PC-3 (cell line): ENCODE measurements at regions not wholly inside any gene's neighbourhood (a gene's known extent, or its start where the extent isn't known, plus 50 kb on each side); places are given as distances from the start of the nearest gene placed in this dataset.
A peak's percentile ranks its signal among the peaks of the same experiment; 100 is the strongest.

Experiments
- ATAC-seq: fragments of 200-7000 bp; cut with Tn5 transposase; 2 replicates; pipeline ENCODE4 v1.9.1; 2020; ENCODE audit warnings: mild to moderate bottlenecking, moderate library complexity
- BruUV-seq: library from RNA; stranded (reverse); fragments of 400-500 nt; replicated peaks from 2 replicates; lab custom pipeline; 2021; lab: Mats Ljungman, UMichigan
- CTCF ChIA-PET: fragments of 300-600 bp; sonication (Branson Sonifier 250); formaldehyde crosslinking; loops from one replicate; lab custom pipeline; 2022; ENCODE audit warnings: antibody characterized with exemption; lab: Charles Lee
- POLR2A ChIA-PET: fragments of 300-600 bp; sonication (Branson Sonifier 250); formaldehyde crosslinking; loops from one replicate; lab custom pipeline; 2022; ENCODE audit warnings: antibody characterized with exemption; ENCODE audit not compliant: unreplicated experiment; lab: Charles Lee
- DNase-seq: peaks from one replicate; pipeline ENCODE4 v3.0.0-alpha.2; 2015
- H2AFZ ChIP-seq: fragments of 300-600 bp; sonication (generic); 2 replicates; pipeline ENCODE4 v1.6.0; 2016; ENCODE audit warnings: antibody characterized with exemption, low read length
- H3F3A ChIP-seq: fragments of 300-600 bp; sonication (generic); one replicate; pipeline ENCODE4 v1.6.0; 2017; ENCODE audit warnings: antibody characterized with exemption, low read length, control low read depth, mild to moderate bottlenecking; ENCODE audit not compliant: unreplicated experiment
- H3K27ac ChIP-seq: fragments of 300-600 bp; sonication (generic); 2 replicates; pipeline ENCODE4 v1.5.1; 2016; ENCODE audit warnings: mild to moderate bottlenecking, low read length
- H3K27me3 ChIP-seq: fragments of 300-600 bp; sonication (generic); 2 replicates; pipeline ENCODE4 v1.6.1; 2016; ENCODE audit warnings: low read length, mixed read lengths
- H3K36me3 ChIP-seq: fragments of 300-600 bp; sonication (generic); 2 replicates; pipeline ENCODE4 v1.6.1; 2016; ENCODE audit warnings: low read depth, mixed run types, low read length, mixed read lengths
- H3K4me1 ChIP-seq: fragments of 300-600 bp; sonication (generic); 2 replicates; pipeline ENCODE4 v1.5.1; 2016; ENCODE audit warnings: low read length; ENCODE audit not compliant: insufficient read depth
- H3K4me2 ChIP-seq: fragments of 300-600 bp; sonication (generic); 2 replicates; pipeline ENCODE4 v1.6.0; 2016; ENCODE audit warnings: low read length
- H3K4me3 ChIP-seq: fragments of 300-600 bp; sonication (generic); 2 replicates; pipeline ENCODE4 v1.5.1; 2016; ENCODE audit warnings: mild to moderate bottlenecking, low read length, mixed read lengths
- H3K79me2 ChIP-seq: fragments of 300-600 bp; sonication (generic); 2 replicates; pipeline ENCODE4 v1.6.1; 2017; ENCODE audit warnings: low read length, mixed read lengths
- H3K9ac ChIP-seq: fragments of 300-600 bp; sonication (generic); 2 replicates; pipeline ENCODE4 v1.6.0; 2016; ENCODE audit warnings: mild to moderate bottlenecking, low read length
- H3K9me2 ChIP-seq: fragments of 300-600 bp; sonication (generic); replicated peaks from 2 replicates; pipeline ENCODE4 v1.6.1; 2016; ENCODE audit warnings: mixed run types, low read length, mixed read lengths
- H3K9me3 ChIP-seq: fragments of 300-600 bp; sonication (generic); 2 replicates; pipeline ENCODE4 v1.6.1; 2016; ENCODE audit warnings: low read length, mixed read lengths
- H4K20me1 ChIP-seq: fragments of 300-600 bp; sonication (generic); 2 replicates; pipeline ENCODE4 v1.6.1; 2016; ENCODE audit warnings: low read length, mixed read lengths
- CTCF ChIP-seq: fragments of 300-600 bp; sonication (generic); conservative IDR thresholded peaks from 2 replicates; pipeline ENCODE4 v1.5.1; 2017; ENCODE audit warnings: antibody characterized with exemption, low read depth, mild to moderate bottlenecking, low read length
- EZH2 ChIP-seq: fragments of 300-600 bp; sonication (generic); IDR thresholded peaks from one replicate; pipeline ENCODE4 v1.6.1; 2017; ENCODE audit warnings: antibody characterized with exemption, mild to moderate bottlenecking, low read length; ENCODE audit not compliant: unreplicated experiment
- EZH2phosphoT487 ChIP-seq: fragments of 300-600 bp; sonication (generic); IDR thresholded peaks from 2 replicates; pipeline ENCODE4 v1.6.1; 2018; ENCODE audit warnings: mild to moderate bottlenecking, antibody characterized with exemption, low read length, borderline replicate concordance
- intact Hi-C: fragments of 100-400 bp; cut with micrococcal nuclease; formaldehyde crosslinking; loops from 2 replicates; pipeline ENCODE4 v1.9.0; 2023

GRCh38 chr21:24714646-24715200 lies 892.6 kb downstream of the MRPL39 start:
- Histone ChIP-seq H3K36me3 (no peaks in the 10 kb centered on the region), H3K4me1 (no peaks in the 10 kb centered on the region), H3K9me3 (no peaks in the 10 kb centered on the region), H3F3A (no peaks in the 10 kb centered on the region), H4K20me1 (no peaks in the 10 kb centered on the region), H3K79me2 (no peaks in the 10 kb centered on the region), H3K4me3 (no peak overlapping the region), H3K27me3 (no peaks in the 10 kb centered on the region), H3K27ac (no peak overlapping the region), H3K9me2 (no peaks in the 10 kb centered on the region), H3K4me2 (no peak overlapping the region), H3K9ac (no peak overlapping the region), H2AFZ (no peak overlapping the region)
- no TSS peak for BruUV-seq
- TF ChIP-seq CTCF = no peak
- no peak for TF ChIP-seq EZH2
- no peak for TF ChIP-seq EZH2phosphoT487
- CTCF ChIA-PET = no interaction called here
- intact Hi-C loops = no loop called here
- DNase-seq (no peak), ATAC-seq (no peak)
- POLR2A ChIA-PET = no interaction called here

GRCh38 chr21:24705201-24705600 lies 902.1 kb downstream of the MRPL39 start:
- peaks cover 3% of the 10 kb centered on the region; the same call in 1 of the 2 replicates for H3K9me3 ChIP-seq
- no peaks in the 10 kb centered on the region for H3K36me3 ChIP-seq
- no peaks in the 10 kb centered on the region for H3K9me2 ChIP-seq
- no peak for DNase-seq
- no peak overlapping the region for H3K4me3 ChIP-seq
- no peaks in the 10 kb centered on the region for H3F3A ChIP-seq
- no peak for TF ChIP-seq EZH2
- TF ChIP-seq CTCF = no peak
- H3K27ac ChIP-seq = no peak overlapping the region
- no peak overlapping the region for H3K9ac ChIP-seq
- no peaks in the 10 kb centered on the region for H3K4me1 ChIP-seq
- no peak overlapping the region for H3K4me2 ChIP-seq
- CTCF ChIA-PET = no interaction called here
- no peaks in the 10 kb centered on the region for H3K79me2 ChIP-seq
- POLR2A ChIA-PET = interaction anchor here (0.6 kb wide), 1 partner anchor 17 kb away, joined by 4 read pairs; no protein-coding TSS in a partner anchor
- H4K20me1 ChIP-seq = no peaks in the 10 kb centered on the region
- no peak for ATAC-seq
- no TSS peak for BruUV-seq
- no peak overlapping the region for H2AFZ ChIP-seq
- H3K27me3 ChIP-seq = no peaks in the 10 kb centered on the region
- intact Hi-C loops = loop anchor here (10.0 kb wide), 1 partner anchor 140 kb away; no protein-coding TSS in a partner anchor

GRCh38 chr21:24693779-24694178 lies 913.5 kb downstream of the MRPL39 start:
- Histone ChIP-seq H4K20me1 (no peaks in the 10 kb centered on the region), H3K27me3 (no peaks in the 10 kb centered on the region), H3K27ac (no peak overlapping the region), H3K4me2 (peak overlapping the region; percentile 70), H3K4me1 (no peaks in the 10 kb centered on the region), H2AFZ (peak overlapping the region; percentile 69), H3K79me2 (no peaks in the 10 kb centered on the region), H3K9ac (no peak overlapping the region), H3F3A (no peaks in the 10 kb centered on the region), H3K9me3 (no peaks in the 10 kb centered on the region), H3K9me2 (no peaks in the 10 kb centered on the region), H3K4me3 (peak overlapping the region; percentile 62), H3K36me3 (no peaks in the 10 kb centered on the region)
- TF ChIP-seq EZH2 (no peak), EZH2phosphoT487 (no peak), CTCF (no peak)
- intact Hi-C loops = loop anchor here (10.0 kb wide), 2 partner anchors 579 to 681 kb away; no protein-coding TSS in a partner anchor
- CTCF ChIA-PET = no interaction called here
- BruUV-seq = no TSS peak
- POLR2A ChIA-PET = no interaction called here
- DNase-seq = peak; percentile 3
- no peak; the same call in 1 of the 2 replicates for ATAC-seq
